DOHH2 (cell line): ENCODE measurements at regions not wholly inside any gene's neighbourhood (a gene's known extent, or its start where the extent isn't known, plus 50 kb on each side); places are given as distances from the start of the nearest gene placed in this dataset.

Source experiments
- EZH2phosphoT487 ChIP-seq: fragments of 200-600 bp; sonication (generic); IDR thresholded peaks from 2 replicates; pipeline ENCODE4 v1.6.1; 2017; ENCODE audit warnings: borderline replicate concordance, mild to moderate bottlenecking, antibody characterized with exemption, low read length, moderate library complexity, mixed read lengths
- TF ChIP-seq, protein P1 (sequence below): fragments of 200-600 bp; sonication (generic); IDR thresholded peaks from one replicate; pipeline ENCODE4 v1.5.1; 2014; ENCODE audit warnings: antibody characterized with exemption, mild to moderate bottlenecking, low read depth, low read length; ENCODE audit not compliant: poor library complexity, severe bottlenecking

DNA sequence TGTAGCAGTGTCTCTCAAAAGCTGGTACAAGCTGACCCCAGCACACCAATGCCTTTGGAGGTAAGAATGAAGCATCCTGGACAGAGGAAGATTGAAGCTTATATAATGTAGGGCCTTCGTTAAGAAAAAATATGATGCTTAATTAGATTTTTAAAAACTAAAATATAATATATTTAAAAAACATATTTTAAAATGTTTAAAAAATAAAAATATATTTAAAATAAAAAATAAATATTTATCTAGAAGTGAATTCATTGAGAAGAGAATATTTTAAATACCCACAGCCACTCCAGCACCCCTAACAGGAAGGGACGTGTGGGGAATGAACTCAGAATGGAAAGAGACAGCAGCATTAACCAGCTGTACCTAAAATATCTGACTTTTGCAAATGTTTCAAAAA, 65.1 kb upstream of the DDX53 start:
- TF ChIP-seq, protein P1, sequence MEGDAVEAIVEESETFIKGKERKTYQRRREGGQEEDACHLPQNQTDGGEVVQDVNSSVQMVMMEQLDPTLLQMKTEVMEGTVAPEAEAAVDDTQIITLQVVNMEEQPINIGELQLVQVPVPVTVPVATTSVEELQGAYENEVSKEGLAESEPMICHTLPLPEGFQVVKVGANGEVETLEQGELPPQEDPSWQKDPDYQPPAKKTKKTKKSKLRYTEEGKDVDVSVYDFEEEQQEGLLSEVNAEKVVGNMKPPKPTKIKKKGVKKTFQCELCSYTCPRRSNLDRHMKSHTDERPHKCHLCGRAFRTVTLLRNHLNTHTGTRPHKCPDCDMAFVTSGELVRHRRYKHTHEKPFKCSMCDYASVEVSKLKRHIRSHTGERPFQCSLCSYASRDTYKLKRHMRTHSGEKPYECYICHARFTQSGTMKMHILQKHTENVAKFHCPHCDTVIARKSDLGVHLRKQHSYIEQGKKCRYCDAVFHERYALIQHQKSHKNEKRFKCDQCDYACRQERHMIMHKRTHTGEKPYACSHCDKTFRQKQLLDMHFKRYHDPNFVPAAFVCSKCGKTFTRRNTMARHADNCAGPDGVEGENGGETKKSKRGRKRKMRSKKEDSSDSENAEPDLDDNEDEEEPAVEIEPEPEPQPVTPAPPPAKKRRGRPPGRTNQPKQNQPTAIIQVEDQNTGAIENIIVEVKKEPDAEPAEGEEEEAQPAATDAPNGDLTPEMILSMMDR: no peak
- no peak for TF ChIP-seq EZH2phosphoT487
